Stimulated activated CD4-positive, alpha-beta T cell treated with anti-CD3 and anti-CD28 coated beads, Interleukin-1b, Interleukin-23, amount 100 ng/mL, for 48 hours (primary cell): ENCODE measurements at regions not wholly inside any gene's neighbourhood (a gene's known extent, or its start where the extent isn't known, plus 50 kb on each side); places are given as distances from the start of the nearest gene placed in this dataset.

Experiments
- DNase-seq: peaks from one replicate; pipeline ENCODE4 v3.0.0-alpha.2; 2020

- DNase-seq = no peak
Observed at GRCh38 chr9:7936996-7937395, 137.4 kb upstream of the DMAC1 start.

- no peak for DNase-seq
Observed at GRCh38 chr9:7936163-7936562, 136.6 kb upstream of the DMAC1 start.

GRCh38 chr9:7935681-7936080 lies 136.1 kb upstream of the DMAC1 start:
- DNase-seq = no peak

GRCh38 chr9:7932767-7933166 lies 133.2 kb upstream of the DMAC1 start:
- DNase-seq = no peak

GRCh38 chr9:7930613-7931012 lies 131.0 kb upstream of the DMAC1 start:
- DNase-seq = no peak

- DNase-seq = no peak
Observed at GRCh38 chr9:7921545-7922197, 122.1 kb upstream of the DMAC1 start.

- no peak for DNase-seq
Observed at GRCh38 chr9:7912037-7912535, 112.5 kb upstream of the DMAC1 start.

GRCh38 chr9:7910426-7911020 lies 110.9 kb upstream of the DMAC1 start:
- no peak for DNase-seq

- DNase-seq = no peak
Observed at GRCh38 chr9:7909537-7909936, 110.0 kb upstream of the DMAC1 start.

- DNase-seq = no peak
Observed at GRCh38 chr9:7907551-7908337, 108.2 kb upstream of the DMAC1 start.

- DNase-seq = no peak
Observed at GRCh38 chr9:7906783-7907550, 107.4 kb upstream of the DMAC1 start.

GRCh38 chr9:7901621-7902020 lies 102.0 kb upstream of the DMAC1 start:
- DNase-seq = no peak

GRCh38 chr9:7900541-7900940 lies 101.0 kb upstream of the DMAC1 start:
- DNase-seq = no peak

GRCh38 chr9:7899753-7900152 lies 100.2 kb upstream of the DMAC1 start:
- no peak for DNase-seq

GRCh38 chr9:7894231-7894630 lies 94.7 kb upstream of the DMAC1 start:
- no peak for DNase-seq

GRCh38 chr9:7892975-7893374 lies 93.4 kb upstream of the DMAC1 start:
- DNase-seq = no peak

- DNase-seq = peak; percentile 59
Observed at GRCh38 chr9:7879551-7880245, 80.1 kb upstream of the DMAC1 start.

- no peak for DNase-seq
Observed at GRCh38 chr9:7871977-7872730, 72.6 kb upstream of the DMAC1 start.

- no peak for DNase-seq
Observed at GRCh38 chr9:7869340-7869739, 69.8 kb upstream of the DMAC1 start.

GRCh38 chr9:7862170-7862569 lies 62.6 kb upstream of the DMAC1 start:
- no peak for DNase-seq

- DNase-seq = no peak
Observed at GRCh38 chr9:7861086-7861485, 61.5 kb upstream of the DMAC1 start.

- no peak for DNase-seq
Observed at GRCh38 chr9:7860335-7860709, 60.7 kb upstream of the DMAC1 start.
